Mesenteric fat pad (tissue), 1 donor: ENCODE measurements at regions not wholly inside any gene's neighbourhood (a gene's known extent, or its start where the extent isn't known, plus 50 kb on each side); places are given as distances from the start of the nearest gene placed in this dataset.
"Not testable (repeated sequence)": the region's sequence is repeated elsewhere in the genome, so short reads cannot be mapped to it uniquely, and the experiment has no call there.

Experiments
- DNase-seq: peaks from one replicate; pipeline ENCODE4 v3.0.0-alpha.2; 2020; ENCODE audit warnings: low spot score
- donor health status: DM: yes; HTN: yes; CAD: no.

GRCh38 chrX:40247382-40247781, 149.6 kb upstream of the BCOR start:
- no peak for DNase-seq

- DNase-seq = no peak
Observed at GRCh38 chrX:40245488-40246071, 147.8 kb upstream of the BCOR start.

- no peak for DNase-seq
Observed at GRCh38 chrX:40244980-40245379, 147.2 kb upstream of the BCOR start.

- no peak for DNase-seq
Observed at GRCh38 chrX:40243755-40244515, 146.2 kb upstream of the BCOR start.

GRCh38 chrX:40240844-40241243, 143.1 kb upstream of the BCOR start:
- DNase-seq = no peak

- no peak for DNase-seq
Observed at GRCh38 chrX:40237731-40238178, 140.0 kb upstream of the BCOR start.

- no peak for DNase-seq
Observed at GRCh38 chrX:40230646-40231045, 132.9 kb upstream of the BCOR start.

GRCh38 chrX:40227125-40227524, 129.4 kb upstream of the BCOR start:
- no peak for DNase-seq

- DNase-seq = no peak
Observed at GRCh38 chrX:40224658-40225057, 126.9 kb upstream of the BCOR start.

- not testable (repeated sequence) for DNase-seq
Observed at GRCh38 chrX:40222612-40223011, 124.9 kb upstream of the BCOR start.

GRCh38 chrX:40213092-40213491, 115.3 kb upstream of the BCOR start:
- no peak for DNase-seq

- no peak for DNase-seq
Observed at GRCh38 chrX:40209951-40210617, 112.3 kb upstream of the BCOR start.

GRCh38 chrX:40207626-40208025, 109.9 kb upstream of the BCOR start:
- no peak for DNase-seq

GRCh38 chrX:40205471-40205870, 107.7 kb upstream of the BCOR start:
- no peak for DNase-seq

GRCh38 chrX:40202456-40202855, 104.7 kb upstream of the BCOR start:
- DNase-seq = no peak

- DNase-seq = no peak
Observed at GRCh38 chrX:40201329-40201885, 103.6 kb upstream of the BCOR start.

- no peak for DNase-seq
Observed at GRCh38 chrX:40199704-40200103, 101.9 kb upstream of the BCOR start.

GRCh38 chrX:40197071-40197470, 99.3 kb upstream of the BCOR start:
- no peak for DNase-seq

GRCh38 chrX:40195368-40195767, 97.6 kb upstream of the BCOR start:
- DNase-seq = no peak

GRCh38 chrX:40192196-40192595, 94.4 kb upstream of the BCOR start:
- DNase-seq = no peak

GRCh38 chrX:40189637-40190036, 91.9 kb upstream of the BCOR start:
- no peak for DNase-seq
